ENCODE measurements at regions not wholly inside any gene's neighbourhood (a gene's known extent, or its start where the extent isn't known, plus 50 kb on each side); places are given as distances from the start of the nearest gene placed in this dataset.

DNA sequence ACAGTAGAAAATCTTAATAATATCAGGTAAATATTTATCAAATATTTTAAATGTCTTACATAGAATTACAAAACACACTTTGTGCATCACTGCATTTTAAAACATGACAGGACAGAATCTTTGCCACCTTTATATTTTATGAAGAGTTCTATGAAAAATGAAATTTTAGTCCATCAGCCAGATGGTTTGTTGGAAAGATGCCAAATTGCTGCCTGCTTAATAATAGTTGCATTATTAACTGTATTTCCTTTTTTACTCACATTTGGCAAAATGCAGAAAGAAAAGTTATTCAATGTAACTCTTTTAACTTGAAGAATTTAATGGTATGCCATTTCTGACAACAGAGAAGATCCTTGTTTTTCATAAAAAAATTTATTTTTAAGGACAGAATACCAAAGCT lies 1271.6 kb downstream of the NSUN3 start:
- TF ChIP-seq, protein P1, sequence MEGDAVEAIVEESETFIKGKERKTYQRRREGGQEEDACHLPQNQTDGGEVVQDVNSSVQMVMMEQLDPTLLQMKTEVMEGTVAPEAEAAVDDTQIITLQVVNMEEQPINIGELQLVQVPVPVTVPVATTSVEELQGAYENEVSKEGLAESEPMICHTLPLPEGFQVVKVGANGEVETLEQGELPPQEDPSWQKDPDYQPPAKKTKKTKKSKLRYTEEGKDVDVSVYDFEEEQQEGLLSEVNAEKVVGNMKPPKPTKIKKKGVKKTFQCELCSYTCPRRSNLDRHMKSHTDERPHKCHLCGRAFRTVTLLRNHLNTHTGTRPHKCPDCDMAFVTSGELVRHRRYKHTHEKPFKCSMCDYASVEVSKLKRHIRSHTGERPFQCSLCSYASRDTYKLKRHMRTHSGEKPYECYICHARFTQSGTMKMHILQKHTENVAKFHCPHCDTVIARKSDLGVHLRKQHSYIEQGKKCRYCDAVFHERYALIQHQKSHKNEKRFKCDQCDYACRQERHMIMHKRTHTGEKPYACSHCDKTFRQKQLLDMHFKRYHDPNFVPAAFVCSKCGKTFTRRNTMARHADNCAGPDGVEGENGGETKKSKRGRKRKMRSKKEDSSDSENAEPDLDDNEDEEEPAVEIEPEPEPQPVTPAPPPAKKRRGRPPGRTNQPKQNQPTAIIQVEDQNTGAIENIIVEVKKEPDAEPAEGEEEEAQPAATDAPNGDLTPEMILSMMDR (IDR thresholded peaks at IDR 0.05) = no peak
- TF ChIP-seq POLR2A (IDR thresholded peaks at IDR 0.05) = no peak
- TF ChIP-seq POLR2AphosphoS5 (IDR thresholded peaks at IDR 0.05) = no peak
